ENCODE measurements at regions not wholly inside any gene's neighbourhood (a gene's known extent, or its start where the extent isn't known, plus 50 kb on each side); places are given as distances from the start of the nearest gene placed in this dataset.
A peak's percentile ranks its signal among the peaks of the same experiment; 100 is the strongest.

DNA sequence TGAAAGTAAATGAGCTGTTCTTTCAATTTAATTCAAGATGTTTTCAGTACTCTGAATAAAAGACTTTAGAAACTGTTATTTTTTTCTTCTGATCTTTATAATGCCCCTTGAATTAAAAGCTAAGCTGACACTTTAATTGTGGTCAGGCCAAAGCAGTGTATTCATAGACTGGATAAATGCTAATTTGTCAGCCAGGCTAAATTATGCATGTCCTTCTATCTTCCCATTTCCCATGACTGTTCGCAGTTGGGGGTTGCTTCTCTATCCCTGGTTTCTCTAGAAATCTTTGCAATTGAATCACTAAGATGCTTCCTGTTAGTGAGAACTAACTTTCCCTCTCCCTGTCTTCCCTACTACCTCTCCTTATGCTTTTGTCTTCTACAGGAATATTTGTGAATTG is 396.2 kb downstream of the RFPL4B start:
- DNase-seq (ENCODE audit: extremely low spot score, unreplicated experiment), result no peak
- peak overlapping the region; percentile 2 for H3K27ac Mint-ChIP-seq (ENCODE audit: unreplicated experiment)
- no peaks in the 10 kb centered on the region for H3K27me3 Mint-ChIP-seq (ENCODE audit: unreplicated experiment)
- TF ChIP-seq, protein P1, sequence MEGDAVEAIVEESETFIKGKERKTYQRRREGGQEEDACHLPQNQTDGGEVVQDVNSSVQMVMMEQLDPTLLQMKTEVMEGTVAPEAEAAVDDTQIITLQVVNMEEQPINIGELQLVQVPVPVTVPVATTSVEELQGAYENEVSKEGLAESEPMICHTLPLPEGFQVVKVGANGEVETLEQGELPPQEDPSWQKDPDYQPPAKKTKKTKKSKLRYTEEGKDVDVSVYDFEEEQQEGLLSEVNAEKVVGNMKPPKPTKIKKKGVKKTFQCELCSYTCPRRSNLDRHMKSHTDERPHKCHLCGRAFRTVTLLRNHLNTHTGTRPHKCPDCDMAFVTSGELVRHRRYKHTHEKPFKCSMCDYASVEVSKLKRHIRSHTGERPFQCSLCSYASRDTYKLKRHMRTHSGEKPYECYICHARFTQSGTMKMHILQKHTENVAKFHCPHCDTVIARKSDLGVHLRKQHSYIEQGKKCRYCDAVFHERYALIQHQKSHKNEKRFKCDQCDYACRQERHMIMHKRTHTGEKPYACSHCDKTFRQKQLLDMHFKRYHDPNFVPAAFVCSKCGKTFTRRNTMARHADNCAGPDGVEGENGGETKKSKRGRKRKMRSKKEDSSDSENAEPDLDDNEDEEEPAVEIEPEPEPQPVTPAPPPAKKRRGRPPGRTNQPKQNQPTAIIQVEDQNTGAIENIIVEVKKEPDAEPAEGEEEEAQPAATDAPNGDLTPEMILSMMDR (IDR thresholded peaks at IDR 0.05), result no peak
- no peak overlapping the region for H3K4me3 Mint-ChIP-seq (ENCODE audit: unreplicated experiment)
- H3K4me1 Mint-ChIP-seq (ENCODE audit: unreplicated experiment), result peaks cover 27% of the 10 kb centered on the region
- no peaks in the 10 kb centered on the region for H3K9me3 Mint-ChIP-seq (ENCODE audit: unreplicated experiment)
- H3K36me3 Mint-ChIP-seq (ENCODE audit: unreplicated experiment), result no peaks in the 10 kb centered on the region

DNA sequence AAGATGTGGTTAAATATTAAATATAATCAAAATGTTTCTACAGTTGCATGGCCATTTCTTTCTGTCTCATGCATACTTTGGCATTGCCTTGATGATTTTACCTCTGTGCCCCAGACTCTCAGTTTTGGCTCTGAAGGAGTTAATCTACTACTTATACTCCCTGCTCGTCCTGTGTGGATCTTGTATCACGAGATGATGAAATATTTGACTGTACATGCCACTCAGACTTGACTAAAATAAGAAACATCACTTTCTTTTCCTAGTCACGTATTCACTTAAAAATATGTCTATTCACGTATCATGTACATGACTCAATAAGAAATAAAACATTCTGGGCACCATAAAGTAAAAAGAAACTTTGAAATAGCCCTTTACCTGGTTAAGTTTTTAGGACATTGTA is 397.7 kb downstream of the RFPL4B start:
- Mint-ChIP-seq H3K4me1 (ENCODE audit: unreplicated experiment) (peaks cover 27% of the 10 kb centered on the region), H3K27me3 (ENCODE audit: unreplicated experiment) (no peaks in the 10 kb centered on the region), H3K36me3 (ENCODE audit: unreplicated experiment) (no peaks in the 10 kb centered on the region), H3K4me3 (ENCODE audit: unreplicated experiment) (no peak overlapping the region), H3K9me3 (ENCODE audit: unreplicated experiment) (peaks cover 4% of the 10 kb centered on the region), H3K27ac (ENCODE audit: unreplicated experiment) (no peak overlapping the region)
- TF ChIP-seq, protein P1 (IDR thresholded peaks at IDR 0.05), result no peak
- DNase-seq (ENCODE audit: extremely low spot score, unreplicated experiment), result no peak

DNA sequence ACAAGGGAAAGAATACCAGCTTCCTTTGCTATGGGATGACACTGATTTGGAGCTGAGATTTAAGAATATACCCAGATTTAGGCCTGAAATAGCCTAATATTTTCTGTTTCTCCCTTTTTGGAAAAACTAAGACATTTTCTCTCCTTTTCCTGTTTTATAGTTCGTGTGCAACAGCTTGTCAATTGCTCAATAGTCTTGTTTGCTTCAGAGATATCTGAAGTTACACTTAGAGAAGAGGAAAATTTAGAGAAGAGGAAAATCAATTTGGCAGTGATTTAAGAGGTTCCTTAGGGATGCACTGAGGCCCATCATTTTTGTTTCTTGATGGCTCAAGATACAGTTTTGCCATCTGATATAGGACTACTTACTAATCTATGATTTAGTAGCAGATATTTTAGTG is 398.6 kb downstream of the RFPL4B start:
- peaks cover 27% of the 10 kb centered on the region for H3K4me1 Mint-ChIP-seq (ENCODE audit: unreplicated experiment)
- TF ChIP-seq, protein P1 (IDR thresholded peaks at IDR 0.05), result no peak

DNA sequence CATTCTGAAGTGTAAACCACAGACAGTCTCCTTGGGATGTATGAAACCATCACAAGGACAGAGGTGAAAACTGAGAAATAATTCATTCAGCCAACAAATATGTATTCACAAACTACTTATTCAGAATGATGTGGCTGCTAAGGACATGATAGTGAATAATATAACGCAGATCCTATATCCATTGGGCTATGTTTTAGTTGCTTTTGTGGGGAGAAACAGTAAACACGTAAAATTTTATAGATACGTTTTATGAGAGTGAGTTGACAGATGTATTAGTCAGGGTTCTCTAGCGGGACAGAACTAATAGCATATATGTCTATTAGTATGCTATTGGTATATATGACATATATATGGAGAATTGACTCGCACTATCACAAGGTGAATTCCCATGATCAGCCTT is 402.5 kb downstream of the RFPL4B start:
- H3K27ac Mint-ChIP-seq (ENCODE audit: unreplicated experiment), result no peak overlapping the region
- no peaks in the 10 kb centered on the region for H3K27me3 Mint-ChIP-seq (ENCODE audit: unreplicated experiment)
- TF ChIP-seq, protein P1 (IDR thresholded peaks at IDR 0.05), result no peak
- peaks cover 8% of the 10 kb centered on the region for H3K4me1 Mint-ChIP-seq (ENCODE audit: unreplicated experiment)
- no peaks in the 10 kb centered on the region for H3K36me3 Mint-ChIP-seq (ENCODE audit: unreplicated experiment)
- DNase-seq (ENCODE audit: extremely low spot score, unreplicated experiment), result no peak
- H3K9me3 Mint-ChIP-seq (ENCODE audit: unreplicated experiment), result peaks cover 4% of the 10 kb centered on the region
- no peak overlapping the region for H3K4me3 Mint-ChIP-seq (ENCODE audit: unreplicated experiment)

More for the DNA sequence above, 398.6 kb downstream of the RFPL4B start:
- H3K36me3 Mint-ChIP-seq (ENCODE audit: unreplicated experiment), result no peaks in the 10 kb centered on the region
- H3K27ac Mint-ChIP-seq (ENCODE audit: unreplicated experiment), result no peak overlapping the region
- H3K27me3 Mint-ChIP-seq (ENCODE audit: unreplicated experiment), result no peaks in the 10 kb centered on the region
- H3K9me3 Mint-ChIP-seq (ENCODE audit: unreplicated experiment), result peaks cover 4% of the 10 kb centered on the region
- no peak for DNase-seq (ENCODE audit: extremely low spot score, unreplicated experiment)
- H3K4me3 Mint-ChIP-seq (ENCODE audit: unreplicated experiment), result no peak overlapping the region

DNA sequence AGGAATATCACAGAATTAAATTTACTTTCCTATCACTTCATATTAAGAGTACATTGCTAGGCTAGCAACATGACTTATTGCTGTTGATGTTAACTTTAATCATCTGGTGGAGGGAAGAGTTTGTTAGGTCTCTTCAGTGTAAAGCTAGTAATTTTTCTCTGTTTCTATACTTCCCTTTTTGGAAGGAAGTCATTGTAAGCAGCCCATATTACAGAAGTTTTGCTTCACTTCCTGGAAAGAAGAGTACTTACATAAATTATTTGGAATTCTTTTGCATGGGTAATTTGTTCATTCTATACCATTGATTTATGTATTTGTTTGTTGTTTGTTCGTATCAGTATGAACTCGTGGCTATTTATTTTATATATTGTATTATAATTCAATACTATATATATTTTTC is 405.2 kb downstream of the RFPL4B start:
- TF ChIP-seq, protein P1 (IDR thresholded peaks at IDR 0.05), result no peak
- Mint-ChIP-seq H3K4me1 (ENCODE audit: unreplicated experiment) (peaks cover 3% of the 10 kb centered on the region), H3K36me3 (ENCODE audit: unreplicated experiment) (no peaks in the 10 kb centered on the region), H3K9me3 (ENCODE audit: unreplicated experiment) (peaks cover 11% of the 10 kb centered on the region), H3K27me3 (ENCODE audit: unreplicated experiment) (no peaks in the 10 kb centered on the region), H3K27ac (ENCODE audit: unreplicated experiment) (no peak overlapping the region), H3K4me3 (ENCODE audit: unreplicated experiment) (no peak overlapping the region)
- DNase-seq (ENCODE audit: extremely low spot score, unreplicated experiment), result no peak

Data from osteocyte (in vitro differentiated cells).